ENCODE measurements at regions not wholly inside any gene's neighbourhood (a gene's known extent, or its start where the extent isn't known, plus 50 kb on each side); places are given as distances from the start of the nearest gene placed in this dataset.
A peak's percentile ranks its signal among the peaks of the same experiment; 100 is the strongest.

DNA sequence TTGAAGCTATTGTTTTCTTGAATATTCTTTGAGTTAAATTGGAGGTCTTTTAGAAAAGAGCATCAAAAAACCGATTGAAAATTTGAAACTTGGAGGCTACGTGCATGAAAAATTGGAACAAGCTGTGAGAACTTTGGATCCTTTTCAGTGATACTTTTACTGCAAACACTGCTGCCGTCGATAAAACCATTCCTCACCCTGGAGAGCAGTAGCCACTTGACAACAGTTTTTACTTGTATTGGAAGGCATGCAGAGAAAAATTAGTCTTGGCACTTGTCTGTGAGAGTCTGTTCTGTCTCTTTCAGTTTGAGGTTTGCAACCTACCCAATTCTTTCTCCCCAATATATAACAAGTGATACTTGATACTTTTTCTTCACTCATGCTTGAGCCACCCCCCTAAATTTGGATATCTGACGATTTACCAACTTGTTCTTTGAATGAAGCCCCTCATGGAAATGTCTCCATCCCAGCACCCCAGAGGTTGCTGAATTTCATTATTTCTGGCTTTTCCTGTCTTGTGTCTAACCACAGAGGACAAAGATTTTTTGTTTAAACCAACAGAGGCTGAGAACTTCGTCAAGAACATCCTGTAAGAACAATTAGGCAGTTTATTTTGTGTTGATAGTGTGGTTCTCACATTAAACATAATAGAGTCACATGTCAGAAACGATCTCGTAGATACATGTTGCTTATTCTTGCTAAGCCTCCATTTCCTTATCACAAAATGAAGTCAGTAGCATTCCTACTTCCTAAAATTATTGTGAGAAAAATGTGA lies 307.3 kb upstream of the PLSCR5 start:
- DNase-seq (ENCODE audit: low read depth) = no peak

DNA sequence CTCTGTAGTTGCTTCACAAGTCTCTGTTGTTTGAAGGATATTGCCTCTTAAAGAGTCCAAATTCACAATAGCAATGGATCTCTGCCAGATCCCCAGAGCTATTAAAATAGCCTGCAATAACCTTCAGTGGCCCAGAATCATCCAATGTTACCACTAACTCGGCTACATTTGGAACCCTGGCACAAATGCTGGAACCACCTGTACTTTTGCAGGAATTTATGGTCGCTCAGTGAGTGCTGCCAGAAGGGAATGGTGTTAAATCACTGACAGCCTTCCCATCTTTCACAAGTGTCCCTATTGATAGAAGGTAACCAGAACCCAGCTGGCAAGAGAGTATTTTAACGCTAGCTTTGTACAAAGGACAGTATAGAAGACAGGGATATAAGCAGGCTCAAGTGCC lies 298.8 kb upstream of the PLSCR5 start:
- no peak for DNase-seq (ENCODE audit: low read depth)

- DNase-seq (ENCODE audit: low read depth) = no peak
These were observed 294.0 kb upstream of the PLSCR5 start for GRCh38 chr3:146899171-146899570.

DNA sequence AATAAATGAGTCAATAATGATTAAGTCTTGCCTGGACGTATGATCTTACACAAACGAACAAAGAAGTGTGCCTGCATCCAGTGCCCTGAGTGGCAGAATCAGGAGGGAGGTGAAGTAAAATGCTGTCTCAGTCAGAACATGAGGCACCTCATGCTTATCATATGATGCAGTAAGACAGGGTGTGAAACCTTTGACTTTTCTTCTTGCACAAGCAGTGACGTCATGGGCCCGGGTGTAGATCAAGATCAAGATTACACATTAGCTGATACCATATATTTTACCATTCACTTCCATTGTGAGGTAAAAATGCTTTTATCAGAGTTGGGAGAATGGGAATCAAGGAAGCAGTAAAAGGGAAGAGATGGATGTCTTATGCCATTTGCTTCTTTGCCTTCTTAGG lies 291.6 kb upstream of the PLSCR5 start:
- DNase-seq (ENCODE audit: low read depth) = no peak

DNA sequence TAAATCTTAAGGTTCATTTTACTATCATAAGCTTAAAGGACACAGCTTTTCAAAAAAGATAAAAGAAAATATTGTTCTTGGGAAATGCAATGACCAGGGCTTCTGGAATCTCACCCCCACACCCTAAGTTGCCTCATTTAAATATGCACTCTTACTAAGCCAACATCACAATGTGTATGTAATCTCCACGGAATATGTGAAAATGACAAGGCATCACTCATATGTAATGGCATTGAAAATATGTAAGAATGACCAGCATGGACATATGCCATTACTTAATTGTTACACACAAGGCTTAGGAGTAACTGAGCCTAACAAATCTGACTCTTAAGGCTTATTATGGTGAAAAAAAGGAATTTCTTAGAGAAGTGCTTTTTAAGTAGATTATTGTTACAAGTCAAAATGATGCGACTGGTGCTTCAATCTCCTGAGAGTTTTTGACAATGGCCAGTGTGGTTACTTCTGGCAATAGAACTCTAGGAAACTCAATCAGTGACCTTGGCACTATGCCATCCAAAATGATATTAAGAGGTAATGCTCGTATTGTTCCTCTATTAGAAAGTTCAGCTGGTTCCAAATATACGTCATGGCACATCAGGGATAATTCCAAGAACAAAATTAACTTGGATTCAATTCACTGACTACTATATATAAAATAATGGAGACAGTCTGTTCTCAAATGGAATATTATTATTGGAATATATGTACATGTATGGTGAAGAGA lies 290.0 kb upstream of the PLSCR5 start:
- DNase-seq (ENCODE audit: low read depth) = peak; percentile 90

- peak; percentile 8 for DNase-seq (ENCODE audit: low read depth)
These were observed 289.3 kb upstream of the PLSCR5 start for GRCh38 chr3:146894406-146894805.

GRCh38 chr3:146892041-146892440 lies 286.9 kb upstream of the PLSCR5 start:
- DNase-seq (ENCODE audit: low read depth) = no peak

GRCh38 chr3:146889626-146890025 lies 284.5 kb upstream of the PLSCR5 start:
- no peak for DNase-seq (ENCODE audit: low read depth)

DNA sequence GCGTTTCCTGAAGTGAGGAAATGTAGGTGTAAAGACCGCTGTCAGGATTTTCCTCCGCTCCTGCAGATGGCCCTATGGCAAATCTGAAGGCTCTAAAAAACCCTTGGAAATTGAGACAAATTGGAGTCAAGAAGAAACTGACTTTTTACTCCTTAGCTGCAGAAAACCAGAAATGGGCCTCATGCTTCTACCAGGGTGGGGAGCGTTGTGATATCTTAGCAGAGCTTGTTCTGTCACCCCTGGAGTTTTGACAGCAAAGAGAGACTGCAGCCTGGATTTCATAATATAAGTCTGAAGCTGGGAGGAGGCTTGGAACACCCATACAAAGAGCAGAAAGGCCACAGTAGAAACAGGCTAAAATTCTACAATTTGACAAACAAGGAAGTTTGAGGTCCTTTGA lies 283.0 kb upstream of the PLSCR5 start:
- DNase-seq (ENCODE audit: low read depth) = no peak

GRCh38 chr3:146884721-146885120 lies 279.6 kb upstream of the PLSCR5 start:
- DNase-seq (ENCODE audit: low read depth) = no peak

- DNase-seq (ENCODE audit: low read depth) = no peak
These were observed 279.1 kb upstream of the PLSCR5 start for GRCh38 chr3:146884296-146884695.

DNA sequence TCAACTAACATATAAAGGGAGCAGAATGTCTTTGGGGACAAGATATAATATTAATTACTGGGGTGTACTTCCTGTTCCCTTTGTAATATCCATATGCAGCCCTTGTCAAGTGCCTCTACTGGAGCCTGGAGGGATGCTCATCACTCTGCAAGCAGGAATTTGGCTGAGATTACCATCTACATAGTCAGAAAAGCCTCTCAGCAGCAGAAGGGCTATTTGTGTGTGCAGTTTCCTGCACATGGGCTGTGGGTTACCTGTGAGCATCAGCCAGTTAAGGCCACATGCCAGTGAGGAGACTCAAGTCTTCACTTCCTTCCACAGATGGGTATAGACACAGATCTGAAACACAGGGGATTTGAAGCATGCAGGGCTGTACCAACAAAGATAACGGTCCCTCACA lies 278.1 kb upstream of the PLSCR5 start:
- no peak for DNase-seq (ENCODE audit: low read depth)

DNA sequence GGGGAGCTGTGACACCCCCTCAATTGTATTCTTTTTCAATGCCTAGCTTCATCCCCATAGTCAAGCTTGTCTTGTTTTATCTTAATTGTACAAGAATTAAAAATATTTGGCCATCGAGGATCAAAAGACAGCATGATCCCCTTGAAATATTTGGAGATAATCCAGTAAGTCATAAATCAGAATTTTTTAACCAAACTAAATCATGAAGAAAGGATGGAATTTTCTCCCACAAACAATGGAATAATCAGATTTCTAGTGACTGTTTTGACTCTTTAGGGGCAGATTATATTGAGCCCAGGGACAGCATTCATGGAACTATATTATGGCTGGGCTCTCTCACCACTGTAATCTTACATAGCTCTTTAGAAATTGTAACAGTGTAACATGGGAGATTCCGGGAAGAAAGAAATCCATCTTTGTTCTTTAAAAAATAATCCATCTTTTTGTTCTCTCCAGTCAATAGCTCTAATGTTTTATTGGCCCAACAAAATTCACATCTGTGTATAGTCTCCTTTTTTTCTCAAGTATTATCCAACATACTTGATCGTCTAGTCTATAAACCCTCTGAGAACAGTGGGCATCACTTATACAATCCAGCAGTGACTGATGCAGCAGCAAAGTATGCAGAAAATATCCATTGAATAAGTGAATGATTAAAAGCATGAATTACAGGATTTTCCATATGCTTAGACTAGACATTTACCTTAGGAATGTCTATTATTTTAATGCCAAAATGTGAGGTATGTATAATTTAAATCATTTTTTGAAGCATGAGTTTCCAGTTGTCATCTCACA lies 277.0 kb upstream of the PLSCR5 start:
- DNase-seq (ENCODE audit: low read depth) = no peak

GRCh38 chr3:146881356-146881755 lies 276.2 kb upstream of the PLSCR5 start:
- no peak for DNase-seq (ENCODE audit: low read depth)

GRCh38 chr3:146873748-146874147 lies 268.6 kb upstream of the PLSCR5 start:
- DNase-seq (ENCODE audit: low read depth) = no peak

- no peak for DNase-seq (ENCODE audit: low read depth)
These were observed 260.1 kb upstream of the PLSCR5 start for GRCh38 chr3:146865175-146865755.

DNA sequence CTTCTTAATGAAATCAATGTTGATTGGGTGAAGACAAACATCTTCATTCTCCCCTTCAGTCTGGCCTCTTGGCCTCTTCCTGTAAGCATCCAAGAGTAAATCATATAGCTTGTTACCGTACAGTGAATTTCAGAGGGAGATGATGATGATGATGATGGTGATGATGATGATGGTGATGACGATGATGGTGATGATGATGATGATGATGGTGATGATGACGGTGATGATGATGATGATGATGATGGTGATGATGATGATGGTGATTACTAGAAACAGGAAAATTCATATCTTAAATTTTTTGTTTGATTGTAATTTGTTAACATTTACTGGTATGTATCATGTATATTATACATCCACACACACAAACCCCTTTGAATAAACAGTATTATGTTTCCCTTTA lies 256.1 kb upstream of the PLSCR5 start:
- DNase-seq (ENCODE audit: low read depth) = no peak

- DNase-seq (ENCODE audit: low read depth) = no peak
These were observed 249.4 kb upstream of the PLSCR5 start for GRCh38 chr3:146854523-146854922.

DNA sequence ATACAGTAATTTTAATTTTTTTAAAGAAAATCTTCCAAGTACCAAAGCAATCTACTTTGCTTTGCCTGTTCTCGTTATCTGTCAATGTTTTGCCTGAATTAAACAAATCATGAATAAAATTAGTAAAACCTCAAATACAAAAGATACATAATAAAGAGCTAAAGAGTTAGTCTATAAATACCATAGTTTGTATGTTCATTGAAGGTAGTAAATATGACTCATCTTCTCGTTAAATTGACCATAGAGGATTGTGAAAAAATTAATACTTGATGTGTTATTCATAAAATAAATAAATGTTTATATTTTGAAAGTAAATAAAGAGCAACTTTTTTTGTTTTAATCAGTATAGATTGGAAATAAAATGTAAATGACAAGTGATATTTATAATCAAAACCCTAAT lies 246.5 kb upstream of the PLSCR5 start:
- DNase-seq (ENCODE audit: low read depth) = no peak

- no peak for DNase-seq (ENCODE audit: low read depth)
These were observed 240.2 kb upstream of the PLSCR5 start for GRCh38 chr3:146845361-146845760.

DNA sequence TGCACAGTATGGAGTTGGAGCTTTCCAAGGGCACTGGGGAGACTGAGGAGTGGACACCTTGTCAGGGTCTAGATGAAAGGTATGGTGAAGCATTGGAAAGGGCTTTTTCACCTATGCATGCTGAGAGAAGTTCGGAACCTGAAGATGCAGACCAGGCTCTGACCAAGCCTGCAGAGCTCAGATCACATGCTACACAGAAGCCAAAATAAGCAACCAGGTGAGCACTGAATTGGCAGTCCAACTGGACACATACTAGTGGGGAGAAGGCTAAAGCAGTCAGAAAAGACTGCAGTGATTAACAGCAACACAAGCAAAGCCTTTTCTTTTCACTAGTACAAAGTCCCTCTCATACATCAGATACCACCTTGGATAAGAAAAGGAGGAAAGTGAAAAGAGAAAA lies 238.3 kb upstream of the PLSCR5 start:
- DNase-seq (ENCODE audit: low read depth) = no peak

DNA sequence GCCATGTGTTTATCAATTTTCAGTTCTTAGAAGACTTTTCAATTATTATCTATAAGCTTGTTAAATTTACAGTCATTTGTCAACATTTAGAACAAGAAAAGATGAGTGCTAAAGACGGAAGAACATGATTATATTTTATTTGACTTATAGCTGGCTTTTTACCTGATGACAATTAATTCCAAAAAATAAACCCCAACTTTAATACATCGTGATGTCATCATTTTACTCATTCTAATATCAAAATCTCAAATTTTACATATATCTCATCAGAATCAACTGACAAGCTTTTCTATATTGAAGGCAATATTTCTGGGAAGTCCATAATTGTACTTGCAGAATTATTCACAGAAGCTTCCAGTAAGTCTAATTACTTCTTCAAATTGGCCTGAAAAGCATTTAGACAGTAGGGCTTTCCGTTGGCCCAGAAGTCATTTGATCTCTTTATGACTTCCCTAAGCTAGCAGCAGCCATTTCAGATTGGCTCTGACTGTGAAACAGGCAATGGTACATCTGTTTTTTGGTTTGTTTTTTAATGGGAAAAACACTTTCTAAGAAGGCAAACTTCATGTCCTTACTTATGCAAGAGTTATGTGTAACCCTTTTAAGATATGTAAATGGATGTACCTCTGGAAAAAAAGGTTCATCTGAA lies 234.7 kb upstream of the PLSCR5 start:
- DNase-seq (ENCODE audit: low read depth) = no peak

Data from GM04503 (cell line).